ENCODE measurements at regions not wholly inside any gene's neighbourhood (a gene's known extent, or its start where the extent isn't known, plus 50 kb on each side); places are given as distances from the start of the nearest gene placed in this dataset.
A peak's percentile ranks its signal among the peaks of the same experiment; 100 is the strongest.

GRCh38 chr9:16069671-16070454, 517.0 kb downstream of the CCDC171 start:
- no peak for DNase-seq
- no peak overlapping the region for H3K4me3 ChIP-seq

GRCh38 chr9:16070455-16071145, 517.8 kb downstream of the CCDC171 start:
- DNase-seq, result no peak
- H3K4me3 ChIP-seq, result no peak overlapping the region
- TF ChIP-seq, protein P1, sequence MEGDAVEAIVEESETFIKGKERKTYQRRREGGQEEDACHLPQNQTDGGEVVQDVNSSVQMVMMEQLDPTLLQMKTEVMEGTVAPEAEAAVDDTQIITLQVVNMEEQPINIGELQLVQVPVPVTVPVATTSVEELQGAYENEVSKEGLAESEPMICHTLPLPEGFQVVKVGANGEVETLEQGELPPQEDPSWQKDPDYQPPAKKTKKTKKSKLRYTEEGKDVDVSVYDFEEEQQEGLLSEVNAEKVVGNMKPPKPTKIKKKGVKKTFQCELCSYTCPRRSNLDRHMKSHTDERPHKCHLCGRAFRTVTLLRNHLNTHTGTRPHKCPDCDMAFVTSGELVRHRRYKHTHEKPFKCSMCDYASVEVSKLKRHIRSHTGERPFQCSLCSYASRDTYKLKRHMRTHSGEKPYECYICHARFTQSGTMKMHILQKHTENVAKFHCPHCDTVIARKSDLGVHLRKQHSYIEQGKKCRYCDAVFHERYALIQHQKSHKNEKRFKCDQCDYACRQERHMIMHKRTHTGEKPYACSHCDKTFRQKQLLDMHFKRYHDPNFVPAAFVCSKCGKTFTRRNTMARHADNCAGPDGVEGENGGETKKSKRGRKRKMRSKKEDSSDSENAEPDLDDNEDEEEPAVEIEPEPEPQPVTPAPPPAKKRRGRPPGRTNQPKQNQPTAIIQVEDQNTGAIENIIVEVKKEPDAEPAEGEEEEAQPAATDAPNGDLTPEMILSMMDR (IDR thresholded peaks at IDR 0.05), result no peak
- no peak for TF ChIP-seq POLR2A (IDR thresholded peaks at IDR 0.05)
- peak overlapping the region; percentile 15 to 64 for H3K27ac ChIP-seq
- H3K9me3 ChIP-seq, result no peaks in the 10 kb centered on the region
- H3K36me3 ChIP-seq, result no peaks in the 10 kb centered on the region
- peaks cover 0 to 4% of the 10 kb centered on the region in 2 donors for H3K4me1 ChIP-seq
- no peaks in the 10 kb centered on the region for H3K27me3 ChIP-seq
- intact Hi-C loops (cut with DNase I; ENCODE audit: low total_unique reads), result no loop called here

More at GRCh38 chr9:16069671-16070454, 517.0 kb downstream of the CCDC171 start:
- Histone ChIP-seq H3K36me3 (no peaks in the 10 kb centered on the region), H3K4me1 (peaks cover 0 to 4% of the 10 kb centered on the region in 2 donors), H3K27me3 (no peaks in the 10 kb centered on the region), H3K9me3 (no peaks in the 10 kb centered on the region), H3K27ac (peak overlapping the region; percentile 15 to 64)
- TF ChIP-seq POLR2A (IDR thresholded peaks at IDR 0.05), result no peak
- TF ChIP-seq, protein P1 (IDR thresholded peaks at IDR 0.05), result no peak
- intact Hi-C loops (cut with DNase I; ENCODE audit: low total_unique reads), result no loop called here

- intact Hi-C loops (cut with DNase I; ENCODE audit: low total_unique reads), result no loop called here
- no peaks in the 10 kb centered on the region for H3K9me3 ChIP-seq
- TF ChIP-seq, protein P1 (IDR thresholded peaks at IDR 0.05), result no peak
- TF ChIP-seq POLR2A (IDR thresholded peaks at IDR 0.05), result no peak
- no peaks in the 10 kb centered on the region for H3K27me3 ChIP-seq
- H3K27ac ChIP-seq, result no peak overlapping the region
- H3K36me3 ChIP-seq, result no peaks in the 10 kb centered on the region
- no peak for DNase-seq
- H3K4me1 ChIP-seq, result peaks cover 0 to 4% of the 10 kb centered on the region in 2 donors
- H3K4me3 ChIP-seq, result no peak overlapping the region
These were observed 518.6 kb downstream of the CCDC171 start for GRCh38 chr9:16071400-16071799.

GRCh38 chr9:16074963-16075362, 522.1 kb downstream of the CCDC171 start:
- Histone ChIP-seq H3K4me1 (no peaks in the 10 kb centered on the region), H3K27ac (no peak overlapping the region), H3K9me3 (no peaks in the 10 kb centered on the region), H3K36me3 (no peaks in the 10 kb centered on the region), H3K27me3 (no peaks in the 10 kb centered on the region), H3K4me3 (no peak overlapping the region)
- no peak for DNase-seq
- TF ChIP-seq POLR2A (IDR thresholded peaks at IDR 0.05), result no peak
- TF ChIP-seq, protein P1 (IDR thresholded peaks at IDR 0.05), result no peak
- intact Hi-C loops (cut with DNase I; ENCODE audit: low total_unique reads), result no loop called here

DNA sequence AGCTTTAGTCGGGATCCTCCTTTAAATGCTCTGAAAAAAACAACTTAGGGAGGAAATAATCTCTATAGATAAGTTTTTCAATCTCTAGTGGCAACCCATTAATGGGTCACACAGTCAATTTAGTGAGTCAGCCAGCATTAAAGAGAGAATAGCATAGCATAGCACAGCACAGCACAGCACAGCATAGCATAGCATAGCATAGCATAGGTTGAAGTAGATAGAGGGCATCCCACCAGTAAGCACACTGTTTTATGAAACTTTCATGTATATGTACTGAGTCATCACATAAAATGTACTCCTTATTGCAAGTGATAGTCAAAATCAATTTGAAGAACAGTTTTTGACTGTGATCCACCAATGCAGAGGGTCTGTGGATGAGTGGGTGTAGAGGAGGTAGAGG, 522.9 kb downstream of the CCDC171 start:
- DNase-seq, result no peak
- H3K4me1 ChIP-seq, result no peaks in the 10 kb centered on the region
- TF ChIP-seq POLR2A (IDR thresholded peaks at IDR 0.05), result no peak
- TF ChIP-seq, protein P1 (IDR thresholded peaks at IDR 0.05), result no peak
- H3K9me3 ChIP-seq, result no peaks in the 10 kb centered on the region
- H3K27me3 ChIP-seq, result no peaks in the 10 kb centered on the region
- no peak overlapping the region for H3K4me3 ChIP-seq
- intact Hi-C loops (cut with DNase I; ENCODE audit: low total_unique reads), result no loop called here
- H3K36me3 ChIP-seq, result no peaks in the 10 kb centered on the region
- no peak overlapping the region for H3K27ac ChIP-seq
